ENCODE measurements at regions not wholly inside any gene's neighbourhood (a gene's known extent, or its start where the extent isn't known, plus 50 kb on each side); places are given as distances from the start of the nearest gene placed in this dataset.

DNA sequence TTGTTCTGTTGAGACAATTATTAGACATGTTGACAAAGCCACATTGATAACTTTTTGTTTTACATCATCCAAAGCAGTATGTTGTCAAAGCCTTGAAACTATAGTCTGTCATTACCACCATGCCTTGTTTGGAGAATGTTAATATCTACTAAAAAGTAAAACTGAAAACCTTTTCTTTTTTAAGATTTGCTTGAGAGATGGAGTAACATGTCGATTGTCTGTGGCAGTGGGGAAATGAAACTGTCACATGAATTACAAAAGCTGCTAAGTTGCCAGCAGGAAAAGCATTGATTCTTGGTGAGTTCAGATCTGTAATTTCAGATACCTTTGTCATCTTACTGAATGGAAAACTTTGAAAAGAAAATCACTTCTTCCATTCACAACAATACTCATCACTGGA, 69.1 kb downstream of the TFPI2 start:
- no peaks in the 10 kb centered on the region for H3K9me2 ChIP-seq (replicated peaks; ENCODE audit: low read length)
- no peak for TF ChIP-seq EZH2 (IDR thresholded peaks at IDR 0.05; ENCODE audit: low read length, unreplicated experiment)
- TF ChIP-seq, protein P1, sequence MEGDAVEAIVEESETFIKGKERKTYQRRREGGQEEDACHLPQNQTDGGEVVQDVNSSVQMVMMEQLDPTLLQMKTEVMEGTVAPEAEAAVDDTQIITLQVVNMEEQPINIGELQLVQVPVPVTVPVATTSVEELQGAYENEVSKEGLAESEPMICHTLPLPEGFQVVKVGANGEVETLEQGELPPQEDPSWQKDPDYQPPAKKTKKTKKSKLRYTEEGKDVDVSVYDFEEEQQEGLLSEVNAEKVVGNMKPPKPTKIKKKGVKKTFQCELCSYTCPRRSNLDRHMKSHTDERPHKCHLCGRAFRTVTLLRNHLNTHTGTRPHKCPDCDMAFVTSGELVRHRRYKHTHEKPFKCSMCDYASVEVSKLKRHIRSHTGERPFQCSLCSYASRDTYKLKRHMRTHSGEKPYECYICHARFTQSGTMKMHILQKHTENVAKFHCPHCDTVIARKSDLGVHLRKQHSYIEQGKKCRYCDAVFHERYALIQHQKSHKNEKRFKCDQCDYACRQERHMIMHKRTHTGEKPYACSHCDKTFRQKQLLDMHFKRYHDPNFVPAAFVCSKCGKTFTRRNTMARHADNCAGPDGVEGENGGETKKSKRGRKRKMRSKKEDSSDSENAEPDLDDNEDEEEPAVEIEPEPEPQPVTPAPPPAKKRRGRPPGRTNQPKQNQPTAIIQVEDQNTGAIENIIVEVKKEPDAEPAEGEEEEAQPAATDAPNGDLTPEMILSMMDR (conservative IDR thresholded peaks at IDR 0.05; ENCODE audit: low read depth, low read length) = no peak
- TF ChIP-seq EZH2phosphoT487 (IDR thresholded peaks at IDR 0.05; ENCODE audit: borderline replicate concordance, low read length) = no peak
- no peaks in the 10 kb centered on the region for H3F3A ChIP-seq (ENCODE audit: low read length, unreplicated experiment)
- no TSS peak for BruUV-seq (replicated peaks)
- H4K20me1 ChIP-seq (ENCODE audit: low read length) = no peaks in the 10 kb centered on the region
- no peak for ATAC-seq
- H2AFZ ChIP-seq (ENCODE audit: low read length) = no peak overlapping the region
- intact Hi-C loops (cut with micrococcal nuclease) = no loop called here
- H3K4me1 ChIP-seq (ENCODE audit: insufficient read depth, low read length) = no peaks in the 10 kb centered on the region
- H3K4me2 ChIP-seq (ENCODE audit: low read length) = no peak overlapping the region
- no peaks in the 10 kb centered on the region for H3K36me3 ChIP-seq (ENCODE audit: low read depth, low read length)
- no peak overlapping the region for H3K27ac ChIP-seq (ENCODE audit: low read length)
- CTCF ChIA-PET = no interaction called here
- peaks cover 67% of the 10 kb centered on the region for H3K27me3 ChIP-seq (ENCODE audit: low read length)
- no peaks in the 10 kb centered on the region for H3K79me2 ChIP-seq (ENCODE audit: low read length)
- no peaks in the 10 kb centered on the region for H3K9me3 ChIP-seq (ENCODE audit: low read length)
- no peak overlapping the region for H3K4me3 ChIP-seq (ENCODE audit: low read length)
- POLR2A ChIA-PET (ENCODE audit: unreplicated experiment) = no interaction called here
- no peak for DNase-seq
- no peak overlapping the region for H3K9ac ChIP-seq (ENCODE audit: low read length)

DNA sequence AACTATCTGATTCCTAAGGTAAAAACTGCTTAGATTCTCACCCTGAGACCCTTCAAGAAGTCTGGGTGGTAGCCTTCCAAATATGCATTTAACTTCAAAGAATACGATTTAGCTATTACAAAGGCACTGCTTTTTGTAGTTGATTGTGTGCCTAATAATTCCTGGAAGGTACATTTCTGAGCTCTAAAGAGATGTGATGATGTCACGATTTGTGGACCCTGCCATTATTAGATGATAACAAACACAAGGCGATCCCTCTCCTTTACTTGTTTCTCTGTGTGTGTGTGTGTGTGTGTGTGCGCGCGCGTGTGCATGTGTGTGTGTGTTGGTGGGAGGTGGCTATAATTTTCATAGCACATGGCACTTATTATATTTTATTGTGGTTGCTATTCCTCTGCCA, 70.9 kb downstream of the TFPI2 start:
- Histone ChIP-seq H2AFZ (ENCODE audit: low read length) (no peak overlapping the region), H3K36me3 (ENCODE audit: low read depth, low read length) (no peaks in the 10 kb centered on the region), H3K4me3 (ENCODE audit: low read length) (no peak overlapping the region), H3K4me1 (ENCODE audit: insufficient read depth, low read length) (no peaks in the 10 kb centered on the region), H3K9me3 (ENCODE audit: low read length) (no peaks in the 10 kb centered on the region), H3K27ac (ENCODE audit: low read length) (no peak overlapping the region), H3K4me2 (ENCODE audit: low read length) (no peak overlapping the region), H3K79me2 (ENCODE audit: low read length) (no peaks in the 10 kb centered on the region), H4K20me1 (ENCODE audit: low read length) (no peaks in the 10 kb centered on the region), H3K9ac (ENCODE audit: low read length) (no peak overlapping the region), H3F3A (ENCODE audit: low read length, unreplicated experiment) (no peaks in the 10 kb centered on the region), H3K27me3 (ENCODE audit: low read length) (peaks cover 52% of the 10 kb centered on the region), H3K9me2 (replicated peaks; ENCODE audit: low read length) (no peaks in the 10 kb centered on the region)
- CTCF ChIA-PET = no interaction called here
- POLR2A ChIA-PET (ENCODE audit: unreplicated experiment) = no interaction called here
- DNase-seq = no peak
- no TSS peak for BruUV-seq (replicated peaks)
- intact Hi-C loops (cut with micrococcal nuclease) = no loop called here
- no peak for ATAC-seq
- TF ChIP-seq, protein P1 (conservative IDR thresholded peaks at IDR 0.05; ENCODE audit: low read depth, low read length) = no peak
- TF ChIP-seq EZH2phosphoT487 (IDR thresholded peaks at IDR 0.05; ENCODE audit: borderline replicate concordance, low read length) (no peak), EZH2 (IDR thresholded peaks at IDR 0.05; ENCODE audit: low read length, unreplicated experiment) (no peak)

DNA sequence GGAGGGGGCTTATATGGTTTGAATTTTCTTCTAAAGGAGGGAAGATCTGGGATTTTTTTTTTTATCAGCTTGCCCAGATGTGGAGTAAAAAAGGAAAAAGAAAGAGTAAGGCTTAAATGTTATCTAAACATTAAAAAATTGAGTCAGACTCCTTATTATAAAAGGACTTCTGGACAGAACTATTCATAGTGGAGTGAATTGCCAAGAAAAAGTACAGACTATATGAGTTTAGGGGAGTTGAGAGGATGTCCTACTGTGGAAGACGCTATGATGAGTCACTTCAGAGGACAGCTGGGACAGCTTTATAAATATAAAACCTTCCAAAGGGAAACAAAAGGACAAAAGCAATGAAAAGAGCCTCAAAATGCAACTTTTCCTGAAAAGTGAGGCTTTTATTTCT, 73.0 kb downstream of the TFPI2 start:
- CTCF ChIA-PET = no interaction called here

More for the DNA sequence above, 73.0 kb downstream of the TFPI2 start:
- no TSS peak for BruUV-seq (replicated peaks)
- H3K4me2 ChIP-seq (ENCODE audit: low read length) = no peak overlapping the region
- no peak overlapping the region for H2AFZ ChIP-seq (ENCODE audit: low read length)
- H3K9ac ChIP-seq (ENCODE audit: low read length) = no peak overlapping the region
- intact Hi-C loops (cut with micrococcal nuclease) = no loop called here
- no peaks in the 10 kb centered on the region for H3K79me2 ChIP-seq (ENCODE audit: low read length)
- no peaks in the 10 kb centered on the region for H3K4me1 ChIP-seq (ENCODE audit: insufficient read depth, low read length)
- H3K27me3 ChIP-seq (ENCODE audit: low read length) = peaks cover 31% of the 10 kb centered on the region
- H4K20me1 ChIP-seq (ENCODE audit: low read length) = no peaks in the 10 kb centered on the region
- no peaks in the 10 kb centered on the region for H3K9me3 ChIP-seq (ENCODE audit: low read length)
- ATAC-seq (no peak), DNase-seq (no peak)
- no peaks in the 10 kb centered on the region for H3K9me2 ChIP-seq (replicated peaks; ENCODE audit: low read length)
- TF ChIP-seq EZH2 (IDR thresholded peaks at IDR 0.05; ENCODE audit: low read length, unreplicated experiment) (no peak), EZH2phosphoT487 (IDR thresholded peaks at IDR 0.05; ENCODE audit: borderline replicate concordance, low read length) (no peak)
- TF ChIP-seq, protein P1 (conservative IDR thresholded peaks at IDR 0.05; ENCODE audit: low read depth, low read length) = no peak
- H3F3A ChIP-seq (ENCODE audit: low read length, unreplicated experiment) = no peaks in the 10 kb centered on the region
- POLR2A ChIA-PET (ENCODE audit: unreplicated experiment) = no interaction called here
- no peak overlapping the region for H3K27ac ChIP-seq (ENCODE audit: low read length)
- H3K36me3 ChIP-seq (ENCODE audit: low read depth, low read length) = no peaks in the 10 kb centered on the region
- H3K4me3 ChIP-seq (ENCODE audit: low read length) = no peak overlapping the region

Measured in PC-3 (cell line).